Mammary epithelial cell (primary cell): ENCODE measurements at regions not wholly inside any gene's neighbourhood (a gene's known extent, or its start where the extent isn't known, plus 50 kb on each side); places are given as distances from the start of the nearest gene placed in this dataset.

Experiments used
- EZH2 ChIP-seq: IDR thresholded peaks from 2 replicates; pipeline ENCODE4 v1.6.1; 2012; ENCODE audit warnings: low read length, inconsistent platforms, borderline replicate concordance
- TF ChIP-seq, protein P1 (sequence below), 2 donors: IDR thresholded peaks in 1 of 2; conservative IDR thresholded peaks in 1 of 2; 2 replicates each; pipeline ENCODE4 v1.5.1; 2011 to 2012; ENCODE audit warnings: inconsistent platforms in 2 of 2, low read length in 2 of 2, mild to moderate bottlenecking in 2 of 2, control low read depth in 1 of 2, low read depth in 1 of 2; ENCODE audit not compliant: insufficient read depth in 1 of 2; ENCODE audit errors: extremely low read depth in 1 of 2

DNA sequence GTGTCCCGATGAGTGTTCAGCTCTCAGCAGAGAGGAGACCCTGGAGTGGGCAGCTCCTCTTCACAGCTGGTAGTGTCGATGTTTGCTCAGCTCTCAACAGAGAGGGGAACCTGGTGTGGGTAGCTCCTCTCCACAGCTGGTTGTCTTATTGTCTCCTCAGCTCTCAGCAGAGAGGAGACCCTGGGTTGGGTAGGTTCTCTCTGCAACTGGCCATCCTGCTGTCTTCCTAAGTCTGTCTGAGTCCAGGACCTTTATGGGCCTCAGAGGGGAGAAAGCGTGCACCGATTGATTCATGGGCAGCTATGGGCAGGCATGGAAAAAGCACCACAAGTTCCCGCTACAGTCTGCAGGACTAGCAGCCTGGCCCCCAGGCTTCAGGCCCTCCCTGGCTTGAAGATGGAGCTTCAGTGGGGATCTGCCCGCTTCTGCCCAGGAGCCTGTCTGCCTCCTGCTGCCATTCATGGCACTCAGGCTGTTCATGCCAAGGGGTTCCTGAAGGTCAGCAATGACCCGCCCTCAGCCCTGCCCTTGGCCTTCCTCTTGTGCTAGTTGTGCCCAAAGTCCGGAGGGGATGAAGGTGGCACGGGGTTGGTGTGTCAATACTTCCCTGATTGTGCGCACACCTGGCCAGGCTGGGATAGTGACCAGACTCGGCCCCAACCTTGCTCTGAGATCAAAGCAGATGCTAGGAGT lies 224.2 kb downstream of the KCNC2 start:
- TF ChIP-seq EZH2 = no peak
- TF ChIP-seq, protein P1, sequence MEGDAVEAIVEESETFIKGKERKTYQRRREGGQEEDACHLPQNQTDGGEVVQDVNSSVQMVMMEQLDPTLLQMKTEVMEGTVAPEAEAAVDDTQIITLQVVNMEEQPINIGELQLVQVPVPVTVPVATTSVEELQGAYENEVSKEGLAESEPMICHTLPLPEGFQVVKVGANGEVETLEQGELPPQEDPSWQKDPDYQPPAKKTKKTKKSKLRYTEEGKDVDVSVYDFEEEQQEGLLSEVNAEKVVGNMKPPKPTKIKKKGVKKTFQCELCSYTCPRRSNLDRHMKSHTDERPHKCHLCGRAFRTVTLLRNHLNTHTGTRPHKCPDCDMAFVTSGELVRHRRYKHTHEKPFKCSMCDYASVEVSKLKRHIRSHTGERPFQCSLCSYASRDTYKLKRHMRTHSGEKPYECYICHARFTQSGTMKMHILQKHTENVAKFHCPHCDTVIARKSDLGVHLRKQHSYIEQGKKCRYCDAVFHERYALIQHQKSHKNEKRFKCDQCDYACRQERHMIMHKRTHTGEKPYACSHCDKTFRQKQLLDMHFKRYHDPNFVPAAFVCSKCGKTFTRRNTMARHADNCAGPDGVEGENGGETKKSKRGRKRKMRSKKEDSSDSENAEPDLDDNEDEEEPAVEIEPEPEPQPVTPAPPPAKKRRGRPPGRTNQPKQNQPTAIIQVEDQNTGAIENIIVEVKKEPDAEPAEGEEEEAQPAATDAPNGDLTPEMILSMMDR (conservative IDR thresholded peaks at IDR 0.05 in 1 of 2, IDR thresholded peaks at IDR 0.05 in 1 of 2; ENCODE audit: extremely low read depth in 1 of 2, insufficient read depth in 1 of 2, low read depth in 1 of 2, low read length in 2 of 2) = no peak
